AG09319 (cell line): ENCODE measurements at regions not wholly inside any gene's neighbourhood (a gene's known extent, or its start where the extent isn't known, plus 50 kb on each side); places are given as distances from the start of the nearest gene placed in this dataset.

Experiments used
- DNase-seq: peaks from one replicate; pipeline ENCODE4 v3.0.0-alpha.2; 2010; ENCODE audit warnings: low read depth; ENCODE audit errors: extremely low read depth
- TF ChIP-seq, protein P1 (sequence below): IDR thresholded peaks from 2 replicates; pipeline ENCODE4 v1.5.1; 2011; ENCODE audit warnings: low read depth, mild to moderate bottlenecking, inconsistent platforms, low read length, moderate library complexity

DNA sequence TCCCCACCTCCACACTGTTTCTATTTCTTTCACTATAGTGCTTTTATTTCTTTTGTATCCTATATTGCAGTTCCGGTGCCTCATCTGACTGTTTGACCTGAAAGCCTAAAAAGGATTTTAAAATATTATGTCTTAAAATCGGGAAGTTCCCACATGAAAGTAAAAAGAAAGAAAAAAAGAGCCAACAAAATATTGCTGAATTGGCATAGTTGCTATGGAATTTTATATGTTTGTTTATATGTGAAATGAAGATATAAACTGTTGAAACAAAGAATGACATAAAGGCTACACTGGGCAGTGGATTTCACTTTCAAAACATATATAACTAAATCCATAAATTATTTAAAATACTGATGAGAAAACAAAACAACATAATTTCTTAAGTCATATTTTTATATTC lies 1383.7 kb downstream of the C4orf33 start:
- TF ChIP-seq, protein P1, sequence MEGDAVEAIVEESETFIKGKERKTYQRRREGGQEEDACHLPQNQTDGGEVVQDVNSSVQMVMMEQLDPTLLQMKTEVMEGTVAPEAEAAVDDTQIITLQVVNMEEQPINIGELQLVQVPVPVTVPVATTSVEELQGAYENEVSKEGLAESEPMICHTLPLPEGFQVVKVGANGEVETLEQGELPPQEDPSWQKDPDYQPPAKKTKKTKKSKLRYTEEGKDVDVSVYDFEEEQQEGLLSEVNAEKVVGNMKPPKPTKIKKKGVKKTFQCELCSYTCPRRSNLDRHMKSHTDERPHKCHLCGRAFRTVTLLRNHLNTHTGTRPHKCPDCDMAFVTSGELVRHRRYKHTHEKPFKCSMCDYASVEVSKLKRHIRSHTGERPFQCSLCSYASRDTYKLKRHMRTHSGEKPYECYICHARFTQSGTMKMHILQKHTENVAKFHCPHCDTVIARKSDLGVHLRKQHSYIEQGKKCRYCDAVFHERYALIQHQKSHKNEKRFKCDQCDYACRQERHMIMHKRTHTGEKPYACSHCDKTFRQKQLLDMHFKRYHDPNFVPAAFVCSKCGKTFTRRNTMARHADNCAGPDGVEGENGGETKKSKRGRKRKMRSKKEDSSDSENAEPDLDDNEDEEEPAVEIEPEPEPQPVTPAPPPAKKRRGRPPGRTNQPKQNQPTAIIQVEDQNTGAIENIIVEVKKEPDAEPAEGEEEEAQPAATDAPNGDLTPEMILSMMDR, result no peak
- no peak for DNase-seq

DNA sequence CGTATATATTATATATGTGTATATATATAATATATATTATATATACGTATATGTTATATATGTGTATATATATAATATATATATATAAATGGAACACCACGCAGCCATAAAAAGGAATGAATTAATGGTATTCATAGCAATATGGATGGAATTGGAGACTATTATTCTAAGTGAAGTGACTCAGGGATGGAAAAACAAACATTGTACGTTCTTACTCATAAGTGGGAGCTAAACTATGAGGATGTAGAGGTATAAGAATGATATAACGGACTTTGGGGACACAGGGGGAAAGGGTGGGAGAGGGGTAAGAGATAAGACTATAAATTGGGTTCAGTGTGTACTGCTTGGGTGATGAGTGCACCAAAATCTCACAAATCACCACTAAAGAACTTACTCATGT lies 1388.9 kb downstream of the C4orf33 start:
- TF ChIP-seq, protein P1, result no peak
- no peak for DNase-seq

DNA sequence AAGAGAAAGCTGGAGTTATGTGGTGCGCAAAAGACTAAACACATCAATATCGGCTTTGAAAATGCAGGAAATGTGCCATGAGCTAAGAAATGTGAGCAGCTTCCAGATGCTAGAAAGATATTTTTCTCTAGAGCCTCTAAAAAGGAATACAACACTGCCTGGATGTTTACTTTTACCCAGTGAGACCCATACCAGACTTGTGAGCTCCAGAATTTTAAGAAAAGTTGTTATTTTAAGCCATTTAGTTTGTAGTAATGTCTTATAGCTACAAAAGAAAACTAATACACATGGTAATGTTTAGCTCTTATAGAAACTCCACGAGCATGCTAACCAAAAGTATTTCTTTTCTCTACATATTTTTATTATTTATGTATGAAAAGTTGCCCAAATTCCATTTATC lies 1389.4 kb downstream of the C4orf33 start:
- TF ChIP-seq, protein P1, result no peak
- no peak for DNase-seq

DNA sequence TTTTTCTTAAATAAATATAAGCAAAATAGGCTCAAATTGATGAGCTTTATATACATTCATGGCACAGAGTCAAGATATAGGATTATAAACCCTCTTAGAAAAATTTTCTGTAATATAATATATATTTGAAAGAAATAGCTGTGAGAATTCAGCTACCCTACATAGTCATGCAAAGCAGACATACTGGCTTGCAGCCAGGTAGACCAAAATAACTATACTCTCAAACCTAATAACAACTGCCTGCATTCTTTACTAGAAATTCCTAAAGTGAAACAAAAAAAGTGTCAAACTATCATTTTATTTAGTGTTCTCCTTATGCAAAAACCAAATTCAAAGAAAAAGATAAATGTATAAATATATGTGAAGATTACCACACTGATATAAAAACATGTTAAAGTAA lies 1390.2 kb downstream of the C4orf33 start:
- TF ChIP-seq, protein P1, result no peak
- DNase-seq, result no peak

DNA sequence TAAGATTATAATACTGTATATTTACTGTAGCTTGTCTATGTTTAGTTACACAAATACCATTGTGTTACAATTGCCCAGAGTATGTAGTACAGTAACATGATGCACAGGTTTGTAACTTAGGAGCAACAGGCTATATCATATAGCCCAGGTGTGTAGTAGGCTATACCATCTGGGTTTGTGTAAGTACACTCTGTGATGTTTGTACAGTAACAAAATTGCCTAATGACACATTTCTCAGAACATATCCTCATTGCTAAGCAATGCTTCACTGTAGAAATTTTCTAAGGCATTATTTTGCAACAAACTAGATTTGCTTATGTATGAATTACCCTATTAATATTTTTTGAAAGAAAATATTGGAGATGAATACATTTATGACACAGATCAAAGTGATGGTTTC lies 1390.9 kb downstream of the C4orf33 start:
- DNase-seq, result no peak
- TF ChIP-seq, protein P1, result no peak

DNA sequence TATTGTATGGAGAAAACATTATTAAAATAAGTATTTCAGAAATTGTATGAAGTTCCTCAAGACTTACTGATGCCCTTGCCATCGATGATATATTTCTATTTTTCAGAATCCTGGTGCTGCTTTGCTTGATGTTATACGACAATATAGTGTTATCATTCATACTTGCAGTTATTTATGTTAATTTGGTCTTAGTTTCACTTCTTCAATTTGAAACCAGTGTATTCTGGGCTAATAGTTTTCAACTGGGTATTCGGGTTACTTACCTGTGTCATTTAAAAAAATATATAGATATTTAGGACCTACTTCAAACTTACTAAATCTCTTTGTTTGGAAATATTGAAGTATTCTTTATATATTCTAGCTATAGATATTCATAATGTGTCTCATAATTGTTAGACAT lies 1414.7 kb downstream of the C4orf33 start:
- DNase-seq, result no peak
- TF ChIP-seq, protein P1, result no peak

DNA sequence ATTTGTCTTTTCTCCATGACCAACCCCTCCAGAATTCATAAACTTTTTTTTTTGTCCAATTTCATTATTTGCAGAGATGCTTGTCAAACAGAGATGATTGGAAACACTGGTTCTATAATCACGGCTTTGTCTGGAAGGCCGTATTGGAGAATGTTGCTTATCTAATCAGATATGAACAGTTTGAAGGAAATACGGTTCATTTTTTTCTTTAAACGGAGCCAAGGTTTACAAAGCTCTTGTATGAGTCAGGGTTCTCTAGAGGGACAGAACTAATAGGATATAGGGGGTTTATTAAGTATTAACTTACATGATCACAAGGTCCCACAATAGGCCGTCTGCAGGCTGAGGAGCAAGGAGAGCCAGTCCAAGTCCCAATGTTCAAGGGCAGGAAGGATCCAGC lies 1415.8 kb downstream of the C4orf33 start:
- TF ChIP-seq, protein P1, result no peak
- DNase-seq, result no peak
